ENCODE measurements at regions not wholly inside any gene's neighbourhood (a gene's known extent, or its start where the extent isn't known, plus 50 kb on each side); places are given as distances from the start of the nearest gene placed in this dataset.

DNA sequence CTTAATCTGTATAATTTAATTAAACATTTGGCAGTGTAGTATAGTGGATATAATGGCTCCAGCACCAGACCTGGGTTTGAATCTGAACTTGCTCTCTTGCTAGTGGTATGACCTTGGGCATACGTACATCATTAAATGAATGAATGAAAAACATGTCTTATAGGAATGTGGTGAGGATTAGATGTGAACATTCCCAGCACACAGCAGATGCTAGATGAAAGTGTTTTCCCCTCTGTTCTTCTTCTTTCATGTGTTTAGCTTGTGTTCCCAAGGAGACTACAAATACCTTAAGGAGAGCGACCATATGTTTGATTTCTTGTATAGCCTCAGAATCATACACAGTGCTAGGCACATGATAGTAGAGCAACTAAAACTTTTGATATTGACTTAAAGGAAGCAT, 56.5 kb downstream of the CT47B1 start:
- no peak for FAIRE-seq

DNA sequence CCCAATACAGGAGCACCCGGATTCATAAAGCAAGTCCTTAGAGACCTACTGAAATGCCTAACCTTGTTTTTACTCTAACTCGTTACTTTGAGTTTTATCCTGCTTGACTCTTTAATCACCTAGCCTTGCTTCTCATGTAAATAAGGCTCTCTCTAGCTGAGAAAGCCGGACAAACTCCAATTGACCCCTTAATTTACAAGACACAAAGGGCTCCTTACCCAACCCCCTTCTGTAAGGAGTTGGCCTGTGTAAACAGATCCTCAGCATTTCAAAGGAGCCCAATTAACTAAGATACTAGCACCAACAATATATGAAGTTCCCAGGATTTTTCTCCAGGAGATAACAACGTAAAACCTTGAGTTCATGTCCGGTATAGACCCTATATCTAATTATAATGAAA, 61.7 kb downstream of the CT47B1 start:
- no peak for FAIRE-seq

DNA sequence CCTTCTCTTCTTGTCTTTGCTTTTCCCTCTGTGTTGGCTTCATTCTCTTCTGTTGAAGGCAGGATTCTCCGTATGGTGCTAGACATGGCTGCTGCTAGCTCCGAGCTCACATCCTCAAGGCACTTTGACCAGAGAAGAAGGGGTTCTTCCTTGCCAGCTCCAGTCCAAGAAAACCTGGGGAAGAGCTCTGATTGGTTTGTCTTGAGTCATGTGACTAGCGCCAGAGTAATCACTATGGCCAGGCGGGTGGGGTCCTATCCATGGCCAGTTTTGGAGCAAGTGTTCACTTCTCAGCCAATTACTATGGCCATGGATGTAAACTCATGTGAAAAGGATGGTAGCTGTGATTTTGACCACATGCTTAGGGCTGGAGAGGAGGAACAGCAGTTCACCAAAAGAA, 74.2 kb downstream of the CT47B1 start:
- no peak for FAIRE-seq

DNA sequence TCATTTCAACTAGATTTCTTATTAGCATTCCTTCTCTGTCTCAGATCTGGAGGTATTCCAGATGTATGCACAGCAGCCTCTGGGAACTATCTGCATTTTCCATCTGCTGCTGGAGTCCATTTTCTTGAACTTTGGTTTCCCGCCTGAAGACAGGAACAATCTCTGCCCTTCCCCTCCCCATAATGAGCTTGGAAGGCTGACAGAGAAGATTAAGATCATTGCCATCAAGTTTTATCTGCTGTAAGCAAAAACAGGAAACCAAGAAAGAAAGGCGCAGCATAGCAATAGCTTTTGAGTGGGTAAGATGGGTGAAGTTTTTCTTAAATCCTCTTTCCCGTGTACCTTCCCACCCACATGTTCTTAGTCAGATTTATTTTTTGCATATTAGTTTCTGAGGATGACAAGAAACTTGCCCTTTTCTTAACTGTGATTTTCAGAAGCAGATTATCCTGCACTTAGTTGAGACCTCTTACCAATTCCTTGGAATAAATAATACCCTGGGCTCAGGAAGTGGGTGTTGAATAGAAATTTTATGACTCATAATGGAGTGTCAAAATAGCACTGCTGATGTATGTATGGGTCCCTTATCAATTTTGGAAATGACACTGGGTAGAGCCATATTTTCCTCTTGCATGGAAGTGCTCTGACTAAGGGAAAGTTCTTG, 78.3 kb downstream of the CT47B1 start:
- no peak for FAIRE-seq

DNA sequence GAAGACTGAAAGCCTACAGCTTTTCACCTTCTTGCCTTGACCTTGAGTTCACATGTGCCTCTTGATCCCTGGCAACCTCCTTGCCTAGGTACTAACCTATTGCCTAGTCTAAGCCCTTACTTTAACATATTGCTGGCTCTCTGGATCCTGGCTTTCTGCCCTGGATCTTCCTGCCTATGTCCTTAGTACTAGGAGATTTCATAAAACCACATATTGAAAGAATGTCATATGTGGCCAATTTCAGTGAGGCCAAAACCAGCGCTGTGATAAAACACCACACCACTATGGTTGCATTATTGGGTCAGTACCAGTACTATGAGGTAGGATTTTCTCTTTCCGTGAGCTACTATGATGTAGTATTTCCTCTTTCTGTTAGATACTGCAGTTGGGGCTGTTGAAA, 80.4 kb downstream of the CT47B1 start:
- FAIRE-seq = no peak

DNA sequence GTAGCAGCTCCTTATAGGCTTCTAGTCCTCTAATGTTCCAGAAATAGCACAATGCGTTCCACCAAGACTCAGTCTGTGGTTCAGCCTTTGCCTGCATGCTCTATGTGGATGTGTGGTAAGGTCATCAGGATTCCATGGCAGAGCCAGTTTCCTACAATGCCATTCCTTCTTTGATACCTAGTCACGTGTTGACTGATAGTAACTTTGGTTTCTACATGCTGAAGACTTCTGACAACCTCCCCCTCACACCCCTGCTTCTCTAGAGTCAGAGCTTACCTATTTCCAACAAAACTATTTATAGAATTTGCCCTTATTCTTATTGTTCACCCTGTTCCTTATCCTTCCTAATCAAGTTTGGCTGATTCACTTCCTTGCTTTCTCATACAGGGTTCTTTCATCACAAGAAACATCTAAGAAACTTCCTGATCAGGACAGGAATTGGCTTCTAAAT, 81.1 kb downstream of the CT47B1 start:
- FAIRE-seq = no peak

DNA sequence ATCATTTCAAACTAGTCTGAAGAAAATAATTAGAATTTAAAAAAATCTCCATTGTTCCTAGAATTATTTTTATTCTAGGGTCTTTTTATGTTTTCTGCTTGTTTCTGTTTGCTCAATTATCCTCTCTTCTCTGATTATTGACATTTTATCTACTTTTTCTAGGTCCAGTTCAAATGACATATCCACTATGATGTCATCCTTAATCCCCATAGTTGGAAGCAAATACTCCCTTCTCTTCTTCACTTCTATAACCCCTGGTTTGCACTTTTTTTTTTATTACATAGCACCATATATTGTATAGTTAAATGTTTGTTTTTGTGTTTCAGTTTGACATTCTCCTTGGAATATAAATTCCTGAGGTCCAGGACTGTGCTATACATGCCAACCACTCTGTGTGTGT, 82.6 kb downstream of the CT47B1 start:
- no peak for FAIRE-seq

DNA sequence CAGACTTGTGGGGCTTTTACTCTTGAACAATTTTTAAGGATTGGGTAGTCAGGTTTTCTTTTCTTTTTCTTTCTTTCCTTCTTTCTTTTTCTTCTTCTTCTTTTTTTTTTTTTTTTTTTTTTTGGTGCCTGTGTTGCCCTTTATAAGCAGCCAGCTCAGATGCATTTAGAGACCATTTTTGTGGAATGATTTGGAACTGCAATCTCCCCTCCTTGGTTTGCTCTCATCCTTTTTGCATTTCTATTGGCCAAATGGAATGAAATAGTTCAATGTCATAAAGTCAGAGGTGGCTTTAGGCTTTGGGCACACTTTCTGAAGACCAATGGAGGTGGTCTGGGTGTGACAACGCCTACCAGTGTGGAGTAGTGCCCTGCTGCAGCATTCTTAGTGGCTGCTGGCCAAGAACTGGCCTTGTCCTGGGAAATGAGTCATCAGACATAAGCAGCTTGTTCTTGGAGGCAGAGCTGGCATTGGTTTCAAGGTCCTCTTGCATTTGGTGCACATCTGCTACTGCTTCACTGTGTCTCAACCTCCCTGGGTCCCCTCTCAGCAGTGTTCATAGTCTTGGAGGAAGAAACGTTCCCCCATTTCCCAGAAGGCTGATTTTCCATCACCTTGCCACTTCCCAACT, 84.5 kb downstream of the CT47B1 start:
- no peak for FAIRE-seq

DNA sequence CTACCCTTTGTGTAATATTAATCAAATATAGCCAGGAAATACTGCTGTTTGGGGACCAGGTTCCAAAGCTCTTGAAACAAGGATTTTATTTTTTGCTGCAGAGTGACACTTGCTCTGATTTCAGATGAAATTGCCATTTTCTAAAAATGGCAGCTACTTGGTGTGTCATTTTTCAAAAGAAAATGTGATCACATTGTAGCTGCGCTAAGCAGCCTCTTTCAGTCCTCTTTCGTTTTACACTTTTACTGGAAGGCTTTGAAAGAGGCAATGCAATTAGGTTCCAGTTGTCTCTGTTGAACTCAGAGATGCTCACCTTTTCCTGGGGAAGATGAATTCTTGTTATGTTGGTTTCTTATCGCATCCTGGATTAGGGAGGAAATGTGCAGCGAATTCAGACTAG, 85.1 kb downstream of the CT47B1 start:
- FAIRE-seq = no peak

DNA sequence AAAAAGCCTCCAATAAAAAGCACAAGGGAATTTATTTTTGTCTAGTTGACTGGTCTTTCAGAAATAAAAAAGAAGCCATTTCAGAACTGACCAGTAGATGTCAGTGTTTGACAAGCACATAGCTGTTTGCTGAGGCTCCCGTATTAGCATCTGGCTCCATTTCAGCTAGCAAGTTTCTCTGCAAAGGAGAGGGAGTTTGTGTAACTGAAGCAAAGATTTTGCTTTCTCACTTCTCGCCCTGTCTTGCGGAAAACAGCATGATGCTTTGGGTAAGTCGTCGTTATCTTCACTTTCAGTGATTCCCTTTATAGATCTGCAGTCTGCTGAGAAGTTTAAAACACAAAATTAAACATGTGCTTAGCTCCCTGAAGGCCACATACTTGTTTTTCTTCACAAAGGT, 85.5 kb downstream of the CT47B1 start:
- FAIRE-seq = peak; percentile 87

DNA sequence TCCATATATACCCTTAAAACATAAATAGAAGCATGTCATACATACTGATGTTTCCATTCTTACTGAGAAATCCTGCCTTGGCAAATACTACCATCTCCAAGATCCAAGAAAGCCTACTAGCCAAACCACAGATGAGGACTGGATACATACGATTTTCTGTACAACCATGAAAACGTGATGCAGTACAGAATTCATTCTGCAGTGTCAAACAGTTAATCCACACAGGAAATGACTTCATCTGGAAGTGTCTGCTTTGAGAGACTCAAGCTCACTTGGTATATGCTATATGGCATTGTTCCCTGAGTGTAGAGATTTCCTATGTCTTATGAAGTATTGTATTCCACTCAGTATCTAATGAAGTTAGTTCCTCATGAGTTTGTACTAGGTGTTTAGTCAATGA, 94.3 kb downstream of the CT47B1 start:
- no peak for FAIRE-seq

DNA sequence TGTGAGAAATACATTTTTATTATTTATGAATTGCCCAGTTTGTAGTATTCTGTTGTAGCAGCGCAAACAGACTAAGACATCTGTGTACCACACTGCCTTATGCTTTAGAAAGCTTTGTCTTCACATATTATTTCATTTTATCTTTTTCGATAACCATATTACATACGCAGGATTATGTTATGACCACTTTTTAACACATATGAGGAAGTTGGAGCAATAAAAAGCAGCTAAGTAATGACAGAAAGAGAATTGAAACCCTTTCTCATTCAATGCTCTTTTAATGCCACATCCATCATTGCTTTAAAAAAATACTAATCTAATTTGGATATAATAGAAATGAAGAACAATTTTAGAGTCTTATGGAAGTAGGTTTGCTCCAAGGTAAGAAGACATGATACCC, 99.7 kb downstream of the CT47B1 start:
- FAIRE-seq = no peak

DNA sequence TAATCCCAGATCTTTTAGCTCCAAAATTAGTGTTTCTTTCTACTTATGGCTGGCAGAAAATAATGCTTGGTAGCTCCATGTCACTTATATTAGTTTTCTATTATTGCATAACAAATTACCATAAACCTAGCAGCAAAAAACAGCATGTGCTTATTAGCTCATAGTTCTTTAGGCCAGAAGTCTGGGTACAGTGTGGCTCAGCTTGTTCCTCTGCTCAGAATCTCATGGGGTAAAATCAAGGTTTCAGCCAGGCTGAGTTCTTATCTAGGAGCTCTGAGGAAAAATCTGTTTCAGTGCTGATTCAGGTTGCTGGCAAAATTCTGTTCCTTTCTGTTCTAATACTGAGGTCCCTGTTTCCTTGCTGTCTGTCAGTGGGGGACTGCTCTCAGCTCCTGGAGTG, 101.1 kb downstream of the CT47B1 start:
- no peak for FAIRE-seq

DNA sequence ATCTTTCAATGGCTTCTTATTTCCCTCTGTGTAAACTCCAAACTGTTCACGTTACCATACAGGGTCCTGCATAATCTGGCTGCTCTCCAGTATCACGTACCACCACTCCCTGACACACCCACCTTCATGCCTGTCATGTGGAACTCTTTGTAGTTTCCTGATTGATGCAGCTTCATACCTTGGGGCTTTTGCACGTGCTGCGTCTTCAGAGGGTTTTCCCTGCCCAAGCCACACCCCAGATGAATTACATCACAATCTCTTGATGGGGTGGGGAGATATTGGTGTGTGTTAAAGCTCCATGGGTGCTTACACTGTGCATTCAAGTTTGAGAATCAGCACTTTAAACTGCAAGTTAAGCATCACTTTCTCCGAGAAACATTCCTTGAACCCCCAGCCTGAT, 101.9 kb downstream of the CT47B1 start:
- FAIRE-seq = no peak

DNA sequence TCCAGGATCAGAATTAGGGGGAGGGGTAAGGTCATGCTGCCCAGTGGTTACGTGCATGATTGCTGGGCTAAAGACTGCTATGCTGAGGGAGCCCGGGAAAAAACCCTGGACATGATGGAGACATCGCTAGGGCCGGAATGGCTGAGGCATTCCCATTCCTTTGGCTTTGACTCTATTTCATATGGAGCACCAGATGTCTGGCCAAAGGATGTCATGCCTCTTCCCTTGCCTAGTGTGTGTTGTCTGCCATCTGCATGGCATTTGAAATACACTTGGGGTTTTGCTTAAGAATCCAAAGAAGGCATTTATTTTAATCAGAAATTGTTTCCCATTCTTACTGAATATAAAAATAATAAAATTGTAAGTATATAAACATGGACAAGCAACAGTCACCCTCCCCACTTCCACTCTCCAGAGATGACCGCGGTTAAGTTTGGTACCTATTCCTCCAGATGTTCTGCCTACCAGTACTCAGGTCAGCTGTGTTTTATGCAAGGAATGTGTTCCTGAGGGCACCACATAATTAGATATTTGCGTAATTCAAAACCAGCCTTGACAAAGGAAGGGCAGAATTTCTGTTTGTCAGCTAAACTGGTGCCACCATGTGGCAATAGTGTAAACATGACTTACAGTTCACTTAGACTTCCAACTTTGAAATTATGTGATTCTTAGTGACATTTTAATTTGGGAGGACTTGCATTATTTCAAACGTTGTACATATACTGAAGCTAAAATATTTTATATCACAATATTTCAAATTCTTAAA, 105.9 kb downstream of the CT47B1 start:
- FAIRE-seq = no peak

DNA sequence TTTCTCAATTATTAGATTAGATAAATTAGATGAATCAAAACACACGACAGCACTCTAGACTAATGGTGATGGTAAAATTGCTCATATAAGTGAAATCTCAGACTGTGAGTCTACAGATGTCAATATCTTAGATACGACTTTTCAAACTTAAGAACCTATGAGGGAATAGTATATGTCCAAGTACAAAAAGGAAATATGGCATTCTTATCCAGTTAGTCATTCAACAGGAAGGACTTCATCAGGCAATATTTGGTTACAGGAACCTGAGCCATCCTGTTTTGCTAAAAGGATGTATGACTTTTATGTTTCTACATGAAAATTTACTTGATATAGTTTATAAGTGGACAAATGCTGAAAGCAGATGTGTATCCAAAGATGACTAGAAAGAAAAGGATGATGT, 107.0 kb downstream of the CT47B1 start:
- FAIRE-seq = no peak

DNA sequence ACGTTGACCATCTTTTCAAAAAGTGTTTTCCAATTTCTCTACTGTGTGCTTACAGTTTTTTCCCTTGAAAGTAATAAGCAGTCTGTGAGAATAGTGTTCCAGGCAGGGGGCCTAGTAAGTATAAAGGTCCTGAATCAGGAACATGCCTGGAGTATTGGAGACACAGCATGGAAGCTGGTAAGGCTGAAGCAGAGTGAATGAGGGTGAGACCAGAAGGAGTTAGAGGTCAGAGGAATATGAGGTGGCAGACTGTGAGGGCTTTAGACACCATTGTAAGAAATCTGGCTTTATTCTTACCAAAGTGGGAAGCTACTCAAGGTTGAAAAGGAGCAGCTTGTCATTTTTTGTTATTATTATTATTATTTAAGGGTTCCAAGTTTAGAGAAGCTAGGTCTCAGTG, 107.4 kb downstream of the CT47B1 start:
- FAIRE-seq = no peak

DNA sequence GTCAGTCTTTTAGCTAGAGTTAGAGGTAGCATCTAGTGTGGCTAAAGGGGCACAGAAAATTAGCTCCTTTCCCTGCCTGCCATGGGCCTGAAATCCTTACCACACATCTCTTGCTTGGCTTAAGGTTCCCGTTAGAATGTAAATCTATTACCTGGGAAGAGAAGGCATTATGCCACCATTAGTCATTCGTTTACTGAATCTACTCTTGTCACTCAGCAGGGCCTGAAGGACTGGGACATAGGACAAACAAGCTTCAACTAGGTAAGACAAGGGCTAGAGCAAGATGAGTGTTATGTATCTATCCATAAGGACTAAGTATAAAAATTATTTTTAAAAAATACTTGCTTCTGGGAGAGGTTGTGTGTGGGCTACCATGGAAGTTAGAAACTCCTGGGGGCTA, 112.4 kb downstream of the CT47B1 start:
- no peak for FAIRE-seq

DNA sequence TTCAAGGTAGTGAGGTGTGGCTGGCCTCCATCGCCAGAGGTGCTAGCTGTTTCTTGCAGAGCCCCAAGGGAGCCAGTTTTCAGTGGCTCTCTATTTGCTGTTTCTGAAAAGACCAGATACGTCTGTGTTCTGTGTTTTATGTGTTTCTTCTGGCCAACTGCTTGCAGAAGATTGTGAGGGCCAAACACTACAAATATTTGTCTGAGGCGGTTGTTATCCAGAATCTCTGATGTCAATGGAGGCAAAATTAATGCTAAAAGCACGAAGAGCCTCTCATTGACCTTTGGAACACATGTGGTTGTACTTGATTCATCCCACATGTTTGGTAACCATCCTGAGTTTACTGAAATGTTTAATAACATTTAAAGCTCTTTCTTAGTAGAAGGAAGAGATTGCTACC, 113.9 kb downstream of the CT47B1 start:
- no peak for FAIRE-seq

DNA sequence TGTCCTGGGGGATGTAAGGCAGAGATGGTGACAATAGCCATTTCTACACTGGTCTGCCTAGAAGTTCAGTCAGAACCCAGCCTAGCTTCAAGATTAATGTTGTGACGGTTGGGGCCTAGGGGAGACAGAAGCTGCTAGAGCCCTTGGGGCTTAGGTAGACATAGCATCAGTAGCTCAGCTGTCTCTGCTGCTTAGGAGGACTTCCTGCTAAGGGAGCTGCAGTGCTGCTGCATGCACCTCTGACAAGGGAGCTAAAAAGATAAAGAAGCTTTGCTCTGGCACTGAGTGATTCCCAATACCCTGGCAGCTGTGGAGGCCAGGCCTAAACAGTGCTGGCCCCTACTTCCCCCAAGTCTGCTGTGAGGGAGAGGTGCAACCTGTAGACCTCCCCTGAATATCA, 116.0 kb downstream of the CT47B1 start:
- FAIRE-seq = no peak

DNA sequence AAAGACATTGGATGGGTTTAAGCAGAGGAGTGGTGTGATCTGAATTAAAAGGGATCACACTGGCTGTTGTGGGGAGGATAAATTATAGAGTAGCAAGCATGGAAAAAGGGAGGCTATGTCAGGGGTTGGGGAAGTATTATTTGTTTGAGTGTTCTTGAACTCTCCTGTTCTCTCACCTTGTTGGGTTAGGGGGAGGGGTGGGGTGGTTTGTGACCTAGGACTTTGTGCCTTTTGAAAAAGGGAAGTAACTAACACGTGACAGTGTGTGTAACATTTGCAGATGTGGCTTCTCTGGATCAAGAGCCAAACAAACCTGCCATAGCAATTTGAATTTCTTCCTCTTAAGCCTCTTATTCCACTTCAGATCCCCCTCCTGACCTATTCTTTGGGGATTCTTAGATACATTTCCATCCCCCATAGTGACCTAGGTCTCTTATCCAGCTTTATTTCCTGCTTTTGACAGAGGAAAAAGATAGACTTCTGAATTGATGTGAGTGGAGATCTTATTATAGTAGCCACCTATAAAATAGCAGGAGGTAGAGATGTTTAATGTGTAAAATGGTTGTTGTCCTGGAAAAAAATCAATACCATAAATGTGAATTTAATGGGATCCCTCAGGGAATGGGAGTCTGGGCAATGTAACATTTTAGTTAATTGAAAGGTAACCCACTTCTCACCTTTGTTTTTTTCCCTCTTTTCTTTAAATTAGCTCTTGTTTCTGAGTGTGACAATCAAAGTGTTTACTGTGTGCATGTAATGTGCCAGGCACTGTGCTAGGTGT, 120.4 kb downstream of the CT47B1 start:
- no peak for FAIRE-seq

DNA sequence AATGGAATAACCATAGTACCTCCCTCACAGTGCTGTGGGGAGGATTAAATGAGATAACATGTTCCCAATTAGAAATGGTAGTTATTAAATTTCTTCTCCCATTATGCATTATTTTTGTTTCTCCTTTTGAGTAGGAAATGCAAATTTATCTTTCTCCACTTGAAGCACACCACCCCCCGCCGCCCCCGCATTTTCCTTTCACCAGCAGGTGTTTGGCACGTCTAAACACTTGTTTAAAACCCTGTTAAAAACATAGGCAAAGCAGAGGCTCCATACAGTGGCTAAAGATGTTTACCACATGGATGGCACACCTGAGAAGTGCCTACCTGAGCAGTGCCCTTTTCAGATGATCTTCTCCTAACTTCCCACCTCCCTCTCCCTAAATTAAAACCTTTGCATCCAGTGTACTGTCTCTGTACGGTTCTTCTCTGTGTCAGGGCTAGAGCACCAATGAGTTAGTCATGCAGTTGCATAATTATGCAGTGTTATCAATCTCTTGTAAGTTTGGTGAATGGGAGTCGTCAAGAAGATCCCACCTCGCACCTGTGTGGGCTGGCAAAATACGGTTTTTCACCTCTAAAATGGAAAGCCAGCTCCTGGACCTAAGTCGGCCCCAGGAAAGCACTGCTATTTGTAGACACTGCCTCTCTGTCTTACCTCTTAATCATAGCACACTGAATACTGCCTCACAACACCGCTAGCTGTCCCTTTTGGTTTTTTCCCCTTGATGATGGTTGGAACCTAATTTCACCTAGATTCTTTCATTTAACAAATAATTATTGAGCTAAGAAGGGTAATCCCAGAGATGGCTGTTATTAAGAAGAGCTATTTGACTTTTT, 122.0 kb downstream of the CT47B1 start:
- no peak for FAIRE-seq
